Small intestine (tissue), 7 donors: ENCODE measurements at regions not wholly inside any gene's neighbourhood (a gene's known extent, or its start where the extent isn't known, plus 50 kb on each side); places are given as distances from the start of the nearest gene placed in this dataset.
A peak's percentile ranks its signal among the peaks of the same experiment; 100 is the strongest.

Source experiments
- DNase-seq, 2 donors: peaks; one replicate each; pipeline versions ENCODE4 v3.0.0 to v3.0.0-alpha.2; 2013
- FAIRE-seq: peaks from 2 replicates; lab custom pipeline; 2012; peaks lifted over from hg19 to GRCh38; lab: Jason Lieb, UNC
- H3K27ac ChIP-seq, 3 donors: one replicate each; pipeline ENCODE4 v1.5.1; 2013; ENCODE audit warnings: low read length in 2 of 3, mild to moderate bottlenecking in 2 of 3, control low read depth in 1 of 3, inconsistent platforms in 1 of 3, low read depth in 1 of 3, moderate library complexity in 1 of 3
- H3K27me3 ChIP-seq, 3 donors: one replicate each; pipeline ENCODE4 v1.6.1; 2013; ENCODE audit warnings: low read length in 3 of 3, inconsistent platforms in 1 of 3; ENCODE audit not compliant: control insufficient read depth in 3 of 3, insufficient read depth in 3 of 3
- H3K36me3 ChIP-seq, 3 donors: one replicate each; pipeline ENCODE4 v1.6.1; 2013; ENCODE audit warnings: low read length in 3 of 3, inconsistent platforms in 1 of 3, low read depth in 1 of 3, mild to moderate bottlenecking in 1 of 3, moderate library complexity in 1 of 3; ENCODE audit not compliant: control insufficient read depth in 3 of 3, insufficient read depth in 2 of 3
- H3K4me1 ChIP-seq, 3 donors: one replicate each; pipeline ENCODE4 v1.6.1; 2013; ENCODE audit warnings: low read length in 2 of 3, inconsistent platforms in 1 of 3, low read depth in 1 of 3, mild to moderate bottlenecking in 1 of 3, moderate library complexity in 1 of 3; ENCODE audit not compliant: control insufficient read depth in 3 of 3, insufficient read depth in 2 of 3
- H3K4me3 ChIP-seq, 3 donors: one replicate each; pipeline ENCODE4 v1.5.1; 2013; ENCODE audit warnings: low read length in 3 of 3, control low read depth in 1 of 3, inconsistent platforms in 1 of 3, low read depth in 1 of 3, mild to moderate bottlenecking in 1 of 3, moderate library complexity in 1 of 3
- H3K9me3 ChIP-seq, 2 donors: one replicate each; pipeline ENCODE4 v1.6.1; 2013; ENCODE audit warnings: low read depth in 1 of 2, low read length in 1 of 2; ENCODE audit not compliant: control insufficient read depth in 2 of 2, insufficient read depth in 1 of 2
- WGBS, 3 donors: extraction: QIAGEN DNeasy Blood & Tissue Kit; methylation state at CpG; one replicate each; pipeline ENCODE4 v1.1.7; 2013; 5-methylcytosine and 5-hydroxymethylcytosine counted together
- donor health status: healthy with polysubstance abuse.
- donor health status: control.
- donor health status: control.
- donor health status: Bipolar disorder and iron deficiency.
- donor health status: healthy.

DNA sequence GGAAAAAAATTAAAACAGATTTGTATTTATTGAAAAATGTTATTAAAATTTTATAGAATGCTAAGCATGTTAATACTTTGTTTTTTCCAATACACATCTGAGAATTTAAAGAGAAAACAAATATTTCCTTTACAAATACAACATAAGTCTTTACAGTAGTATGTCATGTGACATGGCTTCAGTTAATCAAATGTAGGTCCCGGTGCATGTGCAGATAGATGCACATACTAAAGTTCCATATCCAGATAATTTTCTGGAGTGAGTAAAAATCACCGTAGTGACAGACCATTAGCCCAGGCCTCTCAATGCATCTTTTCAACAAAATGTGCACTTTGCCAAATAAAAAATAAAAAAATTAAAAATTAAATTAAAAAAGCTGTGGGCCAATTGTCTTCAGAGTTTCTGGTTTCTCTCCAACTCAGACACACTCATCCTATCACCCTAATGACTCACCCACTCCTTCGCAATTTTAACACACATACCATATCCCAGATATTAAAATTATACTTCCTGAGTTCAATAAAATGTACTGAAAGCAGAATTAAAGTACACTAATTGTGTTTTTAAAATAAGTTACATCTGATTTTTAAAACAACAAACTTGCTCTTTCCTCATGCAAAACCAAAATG, 508.1 kb downstream of the NR2F1-AS1 start:
- H3K9me3 ChIP-seq, result no peaks in the 10 kb centered on the region
- DNase-seq (no peak), FAIRE-seq (no peak)
- H3K27ac ChIP-seq, result no peak overlapping the region
- no peaks in the 10 kb centered on the region for H3K27me3 ChIP-seq
- no peaks in the 10 kb centered on the region for H3K4me1 ChIP-seq
- 78 to 81% (median 80%) methylated on average over 3 of the region's 3 CpGs for WGBS, 3 donors
- H3K4me3 ChIP-seq, result no peak overlapping the region
- no peaks in the 10 kb centered on the region for H3K36me3 ChIP-seq

DNA sequence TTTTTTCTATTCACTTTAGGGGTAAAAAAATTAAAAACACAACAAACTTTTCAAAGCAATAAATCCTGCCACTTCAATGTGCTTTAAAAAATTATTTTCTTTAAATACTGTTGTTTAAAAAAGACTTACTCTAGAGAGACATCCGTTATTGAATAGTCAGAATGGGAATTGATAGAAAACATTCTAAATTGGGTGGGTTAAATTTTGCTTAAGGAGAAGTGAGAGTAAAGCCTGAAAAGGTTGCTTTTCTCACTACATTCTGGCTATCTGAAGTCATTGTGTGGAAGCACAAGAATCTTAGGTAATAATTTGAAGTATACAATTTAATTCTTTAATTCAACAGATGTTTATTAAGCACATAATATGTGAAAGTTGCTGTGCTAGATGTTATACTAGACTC, 509.3 kb downstream of the NR2F1-AS1 start:
- Histone ChIP-seq H3K36me3 (no peaks in the 10 kb centered on the region), H3K27me3 (no peaks in the 10 kb centered on the region), H3K9me3 (no peaks in the 10 kb centered on the region), H3K27ac (no peak overlapping the region), H3K4me3 (no peak overlapping the region), H3K4me1 (no peaks in the 10 kb centered on the region)
- 67 to 75% (median 71%) methylated on average over 1 of the region's 1 CpG for WGBS, 3 donors
- DNase-seq (no peak), FAIRE-seq (no peak)

DNA sequence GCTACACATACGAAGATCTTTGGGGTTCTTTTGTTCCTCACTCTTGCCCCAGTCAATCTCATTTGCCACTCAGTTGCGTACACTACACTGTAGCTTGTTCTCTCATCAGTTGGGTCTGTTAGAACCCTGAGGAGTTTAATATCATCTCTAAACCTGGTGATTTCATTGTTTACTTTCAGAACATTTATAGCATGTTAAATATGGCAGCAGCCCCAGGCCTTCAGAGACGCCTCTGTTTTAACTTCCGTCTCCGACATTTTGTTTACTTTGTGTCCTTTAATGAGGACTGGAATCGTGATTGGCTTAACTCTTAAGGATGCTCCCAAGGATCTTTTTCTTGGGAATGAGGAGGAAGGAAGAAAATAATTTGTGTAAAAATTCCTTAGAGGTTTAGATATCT, 510.1 kb downstream of the NR2F1-AS1 start:
- H3K27me3 ChIP-seq, result no peaks in the 10 kb centered on the region
- DNase-seq (no peak), FAIRE-seq (no peak)
- WGBS, 3 donors, result 39 to 56% (median 49%) methylated on average over 6 of the region's 6 CpGs
- no peak overlapping the region for H3K27ac ChIP-seq
- no peak overlapping the region for H3K4me3 ChIP-seq
- H3K36me3 ChIP-seq, result no peaks in the 10 kb centered on the region
- no peaks in the 10 kb centered on the region for H3K4me1 ChIP-seq
- no peaks in the 10 kb centered on the region for H3K9me3 ChIP-seq

DNA sequence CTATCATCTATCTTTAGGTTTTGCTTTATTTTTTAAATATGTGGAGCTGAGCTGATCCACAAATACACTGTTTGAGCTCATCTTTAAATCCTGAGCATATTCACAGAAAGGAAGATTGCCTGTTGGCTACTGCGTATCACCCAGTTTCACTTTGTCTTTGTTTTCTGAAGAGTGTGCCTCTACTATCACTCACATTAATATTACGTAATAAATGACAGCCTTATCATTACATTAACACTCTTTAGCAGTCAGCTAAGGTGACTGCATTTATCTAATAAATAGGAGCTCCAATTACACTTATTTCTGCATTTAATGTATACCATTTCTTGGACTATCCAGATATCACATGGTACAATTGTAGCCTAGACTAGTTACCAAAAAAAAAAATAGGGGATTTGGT, 511.7 kb downstream of the NR2F1-AS1 start:
- WGBS, 3 donors, result 52 to 75% (median 61%) methylated on average over 2 of the region's 2 CpGs
- H3K9me3 ChIP-seq, result no peaks in the 10 kb centered on the region
- H3K27ac ChIP-seq, result no peak overlapping the region
- no peaks in the 10 kb centered on the region for H3K4me1 ChIP-seq
- DNase-seq (no peak), FAIRE-seq (no peak)
- H3K27me3 ChIP-seq, result no peaks in the 10 kb centered on the region
- H3K4me3 ChIP-seq, result no peak overlapping the region
- H3K36me3 ChIP-seq, result no peaks in the 10 kb centered on the region

DNA sequence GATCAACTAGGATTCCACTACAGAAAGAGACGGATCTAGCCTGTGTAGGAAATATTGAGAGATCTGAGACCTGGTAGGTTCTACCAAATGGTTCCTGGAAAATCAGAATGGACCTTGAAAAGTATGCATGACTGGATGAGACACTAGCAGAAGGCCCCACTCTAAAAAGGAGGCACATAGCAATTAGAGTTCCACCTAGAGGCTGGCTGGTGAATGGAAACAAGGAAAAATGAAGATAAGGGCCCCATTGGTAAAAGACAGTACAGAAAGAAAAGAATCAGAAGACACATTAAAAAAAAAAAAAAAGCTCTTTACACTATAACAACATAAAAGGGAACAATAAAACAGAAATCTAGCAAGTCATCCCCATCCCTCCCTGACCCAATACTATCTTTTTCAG, 518.5 kb downstream of the NR2F1-AS1 start:
- no peaks in the 10 kb centered on the region for H3K9me3 ChIP-seq
- 76 to 93% (median 86%) methylated on average over 1 of the region's 1 CpG for WGBS, 3 donors
- no peak overlapping the region for H3K27ac ChIP-seq
- DNase-seq (peak in 1 of 2 donors; percentile 5), FAIRE-seq (no peak)
- no peaks in the 10 kb centered on the region for H3K27me3 ChIP-seq
- no peaks in the 10 kb centered on the region for H3K36me3 ChIP-seq
- H3K4me1 ChIP-seq, result no peaks in the 10 kb centered on the region
- H3K4me3 ChIP-seq, result no peak overlapping the region

DNA sequence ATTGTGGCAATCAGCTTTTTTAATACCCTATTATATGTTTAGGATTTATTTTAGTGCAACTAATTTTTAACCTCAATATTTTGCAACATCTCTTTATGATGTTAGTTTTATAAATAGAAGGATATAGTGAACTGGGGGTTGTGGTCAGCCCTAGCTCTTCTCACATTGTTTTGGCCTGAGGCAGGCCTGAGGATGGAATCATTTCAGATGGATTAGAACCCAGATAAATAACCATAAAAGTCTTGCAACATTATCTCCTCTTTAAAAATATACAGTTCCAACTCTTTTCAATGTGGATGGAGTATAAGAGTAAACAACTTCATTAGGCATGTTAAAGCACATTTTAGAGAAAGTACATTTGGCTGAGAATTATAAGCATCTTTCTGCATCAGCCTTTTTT, 522.7 kb downstream of the NR2F1-AS1 start:
- Histone ChIP-seq H3K36me3 (no peaks in the 10 kb centered on the region), H3K27me3 (no peaks in the 10 kb centered on the region), H3K9me3 (no peaks in the 10 kb centered on the region), H3K4me3 (no peak overlapping the region), H3K27ac (no peak overlapping the region), H3K4me1 (no peaks in the 10 kb centered on the region)
- DNase-seq, result no peak
- FAIRE-seq, result no peak

DNA sequence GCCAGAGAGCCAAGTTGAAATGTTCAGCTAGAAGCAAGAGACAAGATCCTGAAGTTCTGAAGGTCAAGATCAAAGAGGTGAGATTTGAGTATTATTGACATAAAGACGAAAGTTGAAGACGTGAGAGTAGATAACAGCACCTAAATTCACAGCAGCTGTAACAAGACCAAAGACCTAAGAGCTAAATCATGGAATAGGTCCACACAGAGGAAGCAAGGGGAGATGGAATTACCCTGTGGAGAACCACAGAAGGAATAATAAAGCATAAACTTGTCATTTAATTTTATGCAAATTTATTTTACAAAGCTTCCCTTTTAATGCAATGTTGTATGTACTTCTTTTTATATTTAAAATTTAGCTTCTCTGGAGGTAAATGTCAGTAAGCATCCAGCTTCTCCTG, 523.7 kb downstream of the NR2F1-AS1 start:
- no peaks in the 10 kb centered on the region for H3K36me3 ChIP-seq
- no peaks in the 10 kb centered on the region for H3K9me3 ChIP-seq
- H3K4me1 ChIP-seq, result no peaks in the 10 kb centered on the region
- FAIRE-seq, result no peak
- H3K27ac ChIP-seq, result no peak overlapping the region
- no peaks in the 10 kb centered on the region for H3K27me3 ChIP-seq
- no peak overlapping the region for H3K4me3 ChIP-seq
- no peak for DNase-seq
- 21 to 67% (median 22%) methylated on average over 2 of the region's 2 CpGs for WGBS, 3 donors

DNA sequence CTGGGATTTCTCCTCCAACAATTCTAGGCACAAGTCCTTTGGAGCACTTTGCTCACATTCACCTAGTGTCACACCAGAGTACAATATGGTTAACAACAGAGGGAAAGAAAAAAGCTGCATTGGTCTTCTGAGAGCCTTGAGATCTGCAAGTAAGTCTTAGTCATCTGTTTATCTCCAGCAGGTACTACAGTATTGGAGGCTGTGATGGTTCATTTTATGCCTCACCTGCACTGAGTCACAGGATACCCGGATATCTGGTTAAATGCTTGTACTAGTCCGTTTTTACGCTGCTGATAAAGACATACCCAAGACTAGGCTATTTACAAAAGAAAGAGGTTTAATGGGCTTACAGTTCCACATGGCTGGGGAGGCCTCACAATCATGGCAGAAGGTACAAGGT, 525.0 kb downstream of the NR2F1-AS1 start:
- no peak for FAIRE-seq

DNA sequence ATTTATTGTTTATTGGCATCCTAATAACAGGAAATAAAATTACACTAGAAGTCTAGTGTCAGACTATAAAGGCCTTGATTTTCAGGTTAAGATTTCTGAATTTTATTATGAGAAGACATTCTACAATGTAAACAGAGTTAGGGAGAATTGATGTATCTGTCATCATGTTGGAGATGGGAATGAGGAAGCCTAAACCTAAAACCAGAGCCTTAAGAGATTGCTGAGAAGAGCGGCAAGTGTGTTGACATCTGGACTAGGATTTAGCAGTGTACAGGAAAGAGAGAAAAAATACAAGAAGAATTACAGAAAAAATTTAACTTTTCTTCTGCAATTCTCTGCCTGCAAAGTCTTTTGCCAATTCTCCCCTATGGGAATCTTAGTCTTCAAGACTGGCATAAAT, 525.5 kb downstream of the NR2F1-AS1 start:
- no peaks in the 10 kb centered on the region for H3K27me3 ChIP-seq
- H3K4me3 ChIP-seq, result no peak overlapping the region
- DNase-seq (no peak), FAIRE-seq (no peak)
- no peaks in the 10 kb centered on the region for H3K4me1 ChIP-seq
- H3K27ac ChIP-seq, result no peak overlapping the region
- H3K36me3 ChIP-seq, result no peaks in the 10 kb centered on the region
- no peaks in the 10 kb centered on the region for H3K9me3 ChIP-seq
- WGBS, 3 donors, result 86 to 100% (median 100%) methylated on average over 1 of the region's 1 CpG

More for the DNA sequence above, 525.0 kb downstream of the NR2F1-AS1 start:
- Histone ChIP-seq H3K27me3 (no peaks in the 10 kb centered on the region), H3K4me3 (no peak overlapping the region), H3K27ac (no peak overlapping the region), H3K4me1 (no peaks in the 10 kb centered on the region), H3K9me3 (no peaks in the 10 kb centered on the region), H3K36me3 (no peaks in the 10 kb centered on the region)
- 79 to 84% (median 82%) methylated on average over 3 of the region's 3 CpGs for WGBS, 3 donors
- DNase-seq, result no peak
